Neural cell (in vitro differentiated cells): ENCODE measurements at regions not wholly inside any gene's neighbourhood (a gene's known extent, or its start where the extent isn't known, plus 50 kb on each side); places are given as distances from the start of the nearest gene placed in this dataset.

Source experiments
- H2AFZ ChIP-seq: fragments of 200-600, 300-800 bp; sonication (generic), shearing (Covaris generic); 2 replicates; pipeline ENCODE4 v1.6.0; 2014; ENCODE audit warnings: low read depth, mild to moderate bottlenecking, antibody characterized with exemption, low read length, moderate library complexity
- H3F3A ChIP-seq: fragments of 200-600 bp; shearing (Covaris generic); 2 replicates; pipeline ENCODE4 v1.6.1; 2016; ENCODE audit warnings: mild to moderate bottlenecking, moderate library complexity, mixed read lengths, antibody characterized with exemption, low read length; ENCODE audit not compliant: insufficient read depth, poor library complexity, severe bottlenecking
- H3K27ac ChIP-seq: fragments of 200-600, 300-800 bp; sonication (generic), shearing (Covaris generic); 2 replicates; pipeline ENCODE4 v1.5.1; 2014; ENCODE audit warnings: mild to moderate bottlenecking, low read length, moderate library complexity
- H3K27me3 ChIP-seq: fragments of 300-800, 200-600 bp; sonication (generic), shearing (Covaris generic); 2 replicates; pipeline ENCODE4 v1.6.0; 2014; ENCODE audit warnings: mild to moderate bottlenecking, low read depth, low read length, moderate library complexity; ENCODE audit not compliant: insufficient read depth
- H3K36me3 ChIP-seq: fragments of 300-800, 200-600 bp; sonication (generic), shearing (Covaris generic); 2 replicates; pipeline ENCODE4 v1.5.1; 2014; ENCODE audit warnings: mild to moderate bottlenecking, antibody characterized with exemption, low read length, moderate library complexity; ENCODE audit not compliant: insufficient read depth
- H3K4me2 ChIP-seq: fragments of 300-800, 200-600 bp; sonication (generic), shearing (Covaris generic); 2 replicates; pipeline ENCODE4 v1.6.0; 2014; ENCODE audit warnings: mild to moderate bottlenecking, low read length
- H3K4me3 ChIP-seq: fragments of 300-800, 200-600 bp; sonication (generic), shearing (Covaris generic); 2 replicates; pipeline ENCODE4 v1.5.1; 2014; ENCODE audit warnings: mild to moderate bottlenecking, low read length, moderate library complexity
- H3K79me2 ChIP-seq: fragments of 200-600 bp; shearing (Covaris generic); replicated peaks from 2 replicates; pipeline ENCODE4 v1.6.0; 2014; ENCODE audit warnings: mild to moderate bottlenecking, low read length, moderate library complexity; ENCODE audit not compliant: insufficient read depth
- H3K9ac ChIP-seq: fragments of 300-800, 200-600 bp; sonication (generic), shearing (Covaris generic); 2 replicates; pipeline ENCODE4 v1.6.1; 2016; ENCODE audit warnings: mild to moderate bottlenecking, low read length, mixed read lengths
- H3K9me2 ChIP-seq: fragments of 200-600 bp; shearing (Covaris generic); 2 replicates; pipeline ENCODE4 v1.6.1; 2016; ENCODE audit warnings: mild to moderate bottlenecking, low read length, mixed read lengths; ENCODE audit not compliant: insufficient read depth
- H3K9me3 ChIP-seq: fragments of 200-600, 300-800 bp; sonication (generic), shearing (Covaris generic); 2 replicates; pipeline ENCODE4 v1.6.1; 2016; ENCODE audit warnings: mild to moderate bottlenecking, mixed run types, low read length, moderate library complexity, mixed read lengths
- H4K20me1 ChIP-seq: fragments of 200-600 bp; shearing (Covaris generic); 2 replicates; pipeline ENCODE4 v1.6.1; 2016; ENCODE audit warnings: mild to moderate bottlenecking, mixed run types; ENCODE audit not compliant: insufficient read depth
- CTCF ChIP-seq: fragments of 450-650 bp; IDR thresholded peaks from 2 replicates; pipeline ENCODE4 v1.5.1; 2014; ENCODE audit warnings: antibody characterized with exemption, mild to moderate bottlenecking, moderate library complexity; ENCODE audit not compliant: poor library complexity, severe bottlenecking
- EP300 ChIP-seq: fragments of 450-650 bp; conservative IDR thresholded peaks from 2 replicates; pipeline ENCODE4 v1.6.1; 2014; ENCODE audit warnings: antibody characterized with exemption, mild to moderate bottlenecking, moderate library complexity; ENCODE audit not compliant: poor library complexity, severe bottlenecking
- EZH2 ChIP-seq: fragments of 200-600, 300-800 bp; shearing (Covaris generic), sonication (generic); IDR thresholded peaks from 2 replicates; pipeline ENCODE4 v1.6.1; 2014; ENCODE audit warnings: antibody characterized with exemption, low read length, borderline replicate concordance, mild to moderate bottlenecking; ENCODE audit not compliant: insufficient read depth, poor library complexity, severe bottlenecking
- MXI1 ChIP-seq: fragments of 450-650 bp; conservative IDR thresholded peaks from 2 replicates; pipeline ENCODE4 v1.6.1; 2014; ENCODE audit warnings: antibody characterized with exemption, mild to moderate bottlenecking; ENCODE audit not compliant: poor library complexity, severe bottlenecking
- POLR2AphosphoS5 ChIP-seq: IDR thresholded peaks from 2 replicates; pipeline ENCODE4 v1.6.1; 2012
- RAD21 ChIP-seq: fragments of 450-650 bp; conservative IDR thresholded peaks from 2 replicates; pipeline ENCODE4 v1.6.1; 2014; ENCODE audit warnings: antibody characterized with exemption, mild to moderate bottlenecking, moderate library complexity
- REST ChIP-seq: IDR thresholded peaks from 2 replicates; pipeline ENCODE4 v1.6.1; 2012; ENCODE audit warnings: borderline replicate concordance
- SMC3 ChIP-seq: fragments of 450-650 bp; conservative IDR thresholded peaks from 2 replicates; pipeline ENCODE4 v1.6.1; 2014; ENCODE audit warnings: antibody characterized with exemption, mild to moderate bottlenecking, moderate library complexity; ENCODE audit not compliant: poor library complexity
- TAF1 ChIP-seq: IDR thresholded peaks from 2 replicates; pipeline ENCODE4 v1.6.1; 2012; ENCODE audit warnings: low read depth

- no peak overlapping the region for H3K4me3 ChIP-seq
- H3K79me2 ChIP-seq: no peaks in the 10 kb centered on the region
- no peaks in the 10 kb centered on the region for H3F3A ChIP-seq
- no peaks in the 10 kb centered on the region for H4K20me1 ChIP-seq
- H3K27ac ChIP-seq: no peak overlapping the region
- no peaks in the 10 kb centered on the region for H3K9me3 ChIP-seq
- H3K4me2 ChIP-seq: no peak overlapping the region
- H3K27me3 ChIP-seq: no peaks in the 10 kb centered on the region
- TF ChIP-seq RAD21 (no peak), REST (no peak), EZH2 (no peak), CTCF (no peak), POLR2AphosphoS5 (no peak), EP300 (no peak), MXI1 (no peak), TAF1 (no peak), SMC3 (no peak)
- no peak overlapping the region for H3K9ac ChIP-seq
- no peaks in the 10 kb centered on the region for H3K36me3 ChIP-seq
- H2AFZ ChIP-seq: no peak overlapping the region
- H3K9me2 ChIP-seq: no peaks in the 10 kb centered on the region
Observed at GRCh38 chr6:77097940-77098339, 365.4 kb downstream of the HTR1B start.

- no peaks in the 10 kb centered on the region for H3K9me2 ChIP-seq
- H3K9me3 ChIP-seq: no peaks in the 10 kb centered on the region
- H3K79me2 ChIP-seq: no peaks in the 10 kb centered on the region
- H3F3A ChIP-seq: no peaks in the 10 kb centered on the region
- H3K27ac ChIP-seq: no peak overlapping the region
- H4K20me1 ChIP-seq: no peaks in the 10 kb centered on the region
- no peaks in the 10 kb centered on the region for H3K36me3 ChIP-seq
- no peaks in the 10 kb centered on the region for H3K27me3 ChIP-seq
- H2AFZ ChIP-seq: no peak overlapping the region
- no peak overlapping the region for H3K9ac ChIP-seq
- H3K4me3 ChIP-seq: no peak overlapping the region
- H3K4me2 ChIP-seq: no peak overlapping the region
- TF ChIP-seq EZH2: no peak
Observed at GRCh38 chr6:77095936-77096627, 367.2 kb downstream of the HTR1B start.

- Histone ChIP-seq H2AFZ (no peak overlapping the region), H3K27me3 (no peaks in the 10 kb centered on the region), H3K36me3 (no peaks in the 10 kb centered on the region), H3K9ac (no peak overlapping the region), H3K9me2 (no peaks in the 10 kb centered on the region), H3K27ac (no peak overlapping the region), H3K9me3 (no peaks in the 10 kb centered on the region), H3K4me2 (no peak overlapping the region), H3K4me3 (no peak overlapping the region), H3F3A (no peaks in the 10 kb centered on the region), H4K20me1 (no peaks in the 10 kb centered on the region), H3K79me2 (no peaks in the 10 kb centered on the region)
- TF ChIP-seq RAD21: no peak
- no peak for TF ChIP-seq REST
- TF ChIP-seq EP300: no peak
- TF ChIP-seq EZH2: no peak
Observed at GRCh38 chr6:77094821-77095220, 368.5 kb downstream of the HTR1B start.
